H1 (cell line): ENCODE measurements at regions not wholly inside any gene's neighbourhood (a gene's known extent, or its start where the extent isn't known, plus 50 kb on each side); places are given as distances from the start of the nearest gene placed in this dataset.

Source experiments
- CTCF ChIA-PET: fragments of 300-600 bp; sonication (Branson Sonifier 250); formaldehyde crosslinking; loops from one replicate; lab custom pipeline; 2021; ENCODE audit not compliant: partially characterized antibody; lab: Charles Lee
- POLR2A ChIA-PET: fragments of 300-600 bp; sonication (Branson Sonifier 250); formaldehyde crosslinking; loops from one replicate; lab custom pipeline; 2021; ENCODE audit warnings: inconsistent platforms; ENCODE audit not compliant: partially characterized antibody; lab: Charles Lee
- DNase-seq, 2 experiments: peaks; one replicate each; pipeline versions ENCODE4 v3.0.0 to v3.0.0-alpha.2; 2010 to 2022; ENCODE audit warnings: low spot score in 2 of 2, low read depth in 1 of 2, mixed read lengths in 1 of 2
- FAIRE-seq: peaks from 2 replicates; lab custom pipeline; 2011; peaks lifted over from hg19 to GRCh38; lab: Jason Lieb, UNC
- H2AFZ ChIP-seq: 2 replicates; pipeline ENCODE4 v1.8.1; 2012; ENCODE audit warnings: low read length, inconsistent platforms
- H2AK5ac ChIP-seq: 2 replicates; pipeline ENCODE4 v1.6.1; 2013; ENCODE audit warnings: low read depth, low read length
- H2BK120ac ChIP-seq: replicated peaks from 2 replicates; pipeline ENCODE3; 2013; ENCODE audit warnings: low read depth, low read length, inconsistent platforms
- H2BK12ac ChIP-seq: 2 replicates; pipeline ENCODE4 v1.6.1; 2013; ENCODE audit warnings: low read depth, low read length
- H2BK15ac ChIP-seq: 2 replicates; pipeline ENCODE4 v1.6.1; 2013; ENCODE audit warnings: low read length
- H2BK20ac ChIP-seq: 2 replicates; pipeline ENCODE4 v1.6.1; 2013; ENCODE audit warnings: low read length
- H2BK5ac ChIP-seq: 2 replicates; pipeline ENCODE4 v1.6.1; 2013; ENCODE audit warnings: low read depth, low read length
- H3K14ac ChIP-seq: 2 replicates; pipeline ENCODE4 v1.6.1; 2013; ENCODE audit warnings: inconsistent platforms; ENCODE audit not compliant: insufficient read length
- H3K18ac ChIP-seq: 2 replicates; pipeline ENCODE4 v1.6.1; 2013; ENCODE audit warnings: low read length; ENCODE audit errors: extremely low read depth
- H3K23ac ChIP-seq: 2 replicates; pipeline ENCODE4 v1.6.1; 2013; ENCODE audit warnings: inconsistent platforms; ENCODE audit not compliant: insufficient read length
- H3K23me2 ChIP-seq: 2 replicates; pipeline ENCODE4 v1.6.1; 2013; ENCODE audit warnings: low read depth, low read length
- H3K27ac ChIP-seq: 2 replicates; pipeline ENCODE4 v1.6.1; 2011; ENCODE audit warnings: low read depth, low read length, inconsistent platforms
- H3K27me3 ChIP-seq, 4 experiments: replicated peaks in 1 of 4; 1 replicate in 1 of 4; 2 replicates in 3 of 4; pipeline versions ENCODE4 v1.6.1 to v1.8.1; 2011 to 2013; ENCODE audit warnings: low read length in 3 of 4, mild to moderate bottlenecking in 3 of 4, inconsistent platforms in 2 of 4, mixed read lengths in 2 of 4, moderate library complexity in 1 of 4; ENCODE audit not compliant: control insufficient read depth in 3 of 4, insufficient read depth in 3 of 4; ENCODE audit errors: extremely low read depth in 1 of 4
- H3K36me3 ChIP-seq, 4 experiments: 2 replicates each; pipeline versions ENCODE4 v1.6.1 to v1.8.1; 2011 to 2013; ENCODE audit warnings: mild to moderate bottlenecking in 4 of 4, low read length in 3 of 4, moderate library complexity in 2 of 4, control low read depth in 1 of 4, inconsistent platforms in 1 of 4; ENCODE audit not compliant: insufficient read depth in 4 of 4, control insufficient read depth in 2 of 4
- H3K4ac ChIP-seq: replicated peaks from 2 replicates; pipeline ENCODE3; 2013; ENCODE audit warnings: low read length, low read depth, mixed read lengths, inconsistent platforms; ENCODE audit not compliant: insufficient read length
- H3K4me1 ChIP-seq, 4 experiments: replicated peaks in 1 of 4; 1 replicate in 1 of 4; 2 replicates in 3 of 4; pipeline versions ENCODE4 v1.6.1 to v1.8.1; 2011 to 2013; ENCODE audit warnings: low read length in 3 of 4, inconsistent platforms in 2 of 4, mixed read lengths in 1 of 4; ENCODE audit not compliant: insufficient read depth in 4 of 4, control insufficient read depth in 3 of 4
- H3K4me2 ChIP-seq, 2 experiments: 2 replicates each; pipeline versions ENCODE4 v1.6.1 to v1.8.1; 2011 to 2013; ENCODE audit warnings: low read depth in 2 of 2, low read length in 2 of 2, control low read depth in 1 of 2, inconsistent platforms in 1 of 2, mild to moderate bottlenecking in 1 of 2; ENCODE audit not compliant: insufficient read depth in 1 of 2
- H3K4me3 ChIP-seq, 4 experiments: fragments of 200-600, 300-600 bp in 1 of 4; sonication (generic), shearing (Covaris generic), sonication (Bioruptor Twin) in 1 of 4; 2 replicates each; pipeline versions ENCODE4 v1.5.1 to v1.8.1; 2011 to 2016; ENCODE audit warnings: low read length in 4 of 4, low read depth in 3 of 4, control low read depth in 2 of 4, inconsistent platforms in 2 of 4, mild to moderate bottlenecking in 2 of 4, mixed read lengths in 1 of 4, moderate library complexity in 1 of 4; ENCODE audit not compliant: insufficient read depth in 2 of 4; ENCODE audit errors: extremely low read depth in 1 of 4
- H3K56ac ChIP-seq: replicated peaks from 2 replicates; pipeline ENCODE3; 2013; ENCODE audit warnings: low read depth, mild to moderate bottlenecking, mixed read lengths, low read length, inconsistent platforms; ENCODE audit not compliant: insufficient read length
- H3K79me1 ChIP-seq: 2 replicates; pipeline ENCODE4 v1.6.1; 2013; ENCODE audit warnings: low read depth, low read length, control low read depth
- H3K79me2 ChIP-seq, 2 experiments: 2 replicates each; pipeline versions ENCODE4 v1.6.1 to v1.8.1; 2012 to 2013; ENCODE audit warnings: low read length in 2 of 2, mild to moderate bottlenecking in 2 of 2, inconsistent platforms in 1 of 2; ENCODE audit not compliant: insufficient read depth in 2 of 2, control insufficient read depth in 1 of 2
- H3K9ac ChIP-seq, 4 experiments: replicated peaks in 1 of 4; 1 replicate in 1 of 4; 2 replicates in 3 of 4; pipeline versions ENCODE4 v1.6.1 to v1.8.1; 2011 to 2013; ENCODE audit warnings: low read depth in 3 of 4, low read length in 3 of 4, control low read depth in 2 of 4, mild to moderate bottlenecking in 2 of 4, moderate library complexity in 2 of 4, inconsistent platforms in 1 of 4; ENCODE audit errors: extremely low read depth in 1 of 4
- H3K9me3 ChIP-seq, 2 experiments: 2 replicates each; pipeline versions ENCODE4 v1.6.1 to v1.8.1; 2012 to 2013; ENCODE audit warnings: mild to moderate bottlenecking in 2 of 2, moderate library complexity in 2 of 2, control low read depth in 1 of 2, inconsistent platforms in 1 of 2, low read depth in 1 of 2, low read length in 1 of 2, mixed read lengths in 1 of 2; ENCODE audit not compliant: insufficient read depth in 2 of 2
- H4K20me1 ChIP-seq, 2 experiments: replicated peaks in 1 of 2; 2 replicates each; pipeline versions ENCODE3 to v1.8.1; 2011 to 2013; ENCODE audit warnings: inconsistent platforms in 2 of 2, low read length in 2 of 2, mild to moderate bottlenecking in 1 of 2; ENCODE audit not compliant: insufficient read depth in 2 of 2, control insufficient read depth in 1 of 2
- H4K5ac ChIP-seq: 2 replicates; pipeline ENCODE4 v1.6.1; 2013; ENCODE audit warnings: low read length, low read depth, mixed read lengths, inconsistent platforms; ENCODE audit not compliant: insufficient read length
- H4K8ac ChIP-seq: 2 replicates; pipeline ENCODE4 v1.8.0; 2013; ENCODE audit warnings: mild to moderate bottlenecking, moderate library complexity, low read length, inconsistent platforms; ENCODE audit not compliant: insufficient read depth; ENCODE audit errors: extremely low read depth
- H4K91ac ChIP-seq: replicated peaks from 2 replicates; pipeline ENCODE3; 2013; ENCODE audit warnings: low read length, mixed read lengths, inconsistent platforms; ENCODE audit not compliant: insufficient read length
- ASH2L ChIP-seq: fragments of 200-600, 300-600 bp; sonication (generic); IDR thresholded peaks from one replicate; pipeline ENCODE4 v1.7.1; 2017; ENCODE audit warnings: low read length
- CBX5 ChIP-seq: fragments of 300-800, 300-1000 bp; sonication (generic); IDR thresholded peaks from 2 replicates; pipeline ENCODE4 v1.7.1; 2016; ENCODE audit warnings: antibody characterized with exemption, low read length, low read depth
- CEBPB ChIP-seq: IDR thresholded peaks from 2 replicates; pipeline ENCODE4 v1.6.1; 2012; ENCODE audit warnings: low read depth, low read length
- CREB1 ChIP-seq: IDR thresholded peaks from 2 replicates; pipeline ENCODE4 v1.6.1; 2012; ENCODE audit warnings: inconsistent platforms
- E2F6 ChIP-seq: IDR thresholded peaks from 2 replicates; pipeline ENCODE4 v1.6.1; 2012; ENCODE audit warnings: inconsistent platforms
- GTF2F1 ChIP-seq: IDR thresholded peaks from 2 replicates; pipeline ENCODE4 v1.6.1; 2012; ENCODE audit warnings: low read depth, low read length, improper control_type of control experiment, borderline replicate concordance
- HDAC2 ChIP-seq, 2 experiments: fragments of 300-600 bp in 1 of 2; sonication (generic) in 1 of 2; IDR thresholded peaks; 2 replicates each; pipeline ENCODE4 v1.6.1; 2011 to 2012; ENCODE audit warnings: low read depth in 2 of 2, low read length in 2 of 2, mild to moderate bottlenecking in 2 of 2, moderate library complexity in 2 of 2, borderline replicate concordance in 1 of 2, inconsistent platforms in 1 of 2
- JUN ChIP-seq: IDR thresholded peaks from 2 replicates; pipeline ENCODE4 v1.6.1; 2011; ENCODE audit warnings: low read depth, mild to moderate bottlenecking, improper control_type of control experiment, low read length
- POLR2AphosphoS5 ChIP-seq: IDR thresholded peaks from 2 replicates; pipeline ENCODE4 v1.6.1; 2011; ENCODE audit warnings: low read depth, low read length
- RNF2 ChIP-seq: fragments of 200-900, 300-1000 bp; sonication (generic); IDR thresholded peaks from 2 replicates; pipeline ENCODE4 v1.7.1; 2016; ENCODE audit warnings: borderline replicate concordance, low read depth, mild to moderate bottlenecking, antibody characterized with exemption, low read length; ENCODE audit not compliant: poor library complexity, severe bottlenecking; ENCODE audit errors: missing control alignments
- SP1 ChIP-seq: IDR thresholded peaks from 2 replicates; pipeline ENCODE4 v1.6.1; 2011; ENCODE audit warnings: low read depth, low read length
- TAF1 ChIP-seq: IDR thresholded peaks from 2 replicates; pipeline ENCODE4 v1.6.1; 2011; ENCODE audit warnings: mild to moderate bottlenecking, low read depth, low read length
- USF2 ChIP-seq: IDR thresholded peaks from 2 replicates; pipeline ENCODE4 v1.6.1; 2011; ENCODE audit warnings: low read length, improper control_type of control experiment
- YY1 ChIP-seq: IDR thresholded peaks from 2 replicates; pipeline ENCODE4 v1.6.1; 2011; ENCODE audit warnings: low read depth, mild to moderate bottlenecking, low read length
- WGBS, 2 experiments: shearing (Covaris generic) in 1 of 2; methylation state at CpG; one replicate each; pipeline versions ENCODE4 v1.1.6 to v1.1.7; 2013 to 2015; ENCODE audit warnings: low lambda C conversion rate in 2 of 2, mixed read lengths in 2 of 2, inconsistent platforms in 1 of 2, low coverage in 1 of 2, missing lambda C conversion rate in 1 of 2; ENCODE audit not compliant: insufficient replicate concordance in 2 of 2, insufficient coverage in 1 of 2, insufficient read length in 1 of 2; ENCODE audit errors: extremely low coverage in 1 of 2, missing lambda C conversion rate in 1 of 2; 5-methylcytosine and 5-hydroxymethylcytosine counted together

- no peak overlapping the region for H4K5ac ChIP-seq
- H2BK12ac ChIP-seq: no peak overlapping the region
- no peak overlapping the region for H3K4me3 ChIP-seq
- H3K79me1 ChIP-seq: no peaks in the 10 kb centered on the region
- H3K36me3 ChIP-seq: no peaks in the 10 kb centered on the region
- no peak overlapping the region for H4K8ac ChIP-seq
- no peak overlapping the region for H2BK120ac ChIP-seq
- H3K23ac ChIP-seq: no peak overlapping the region
- FAIRE-seq: no peak
- no peaks in the 10 kb centered on the region for H3K27me3 ChIP-seq
- H2AK5ac ChIP-seq: no peak overlapping the region
- no peak overlapping the region for H3K18ac ChIP-seq
- no peak overlapping the region for H4K91ac ChIP-seq
- no peak overlapping the region for H3K9ac ChIP-seq
- no peak overlapping the region for H3K4me2 ChIP-seq
- no peak for DNase-seq
- 78% methylated on average over 5 of the region's 5 CpGs; no CpG with 5 or more reads in 1 of the 2 experiments for WGBS, 2 experiments
- no peak overlapping the region for H2AFZ ChIP-seq
- H4K20me1 ChIP-seq: no peaks in the 10 kb centered on the region
- no peak overlapping the region for H3K14ac ChIP-seq
- no peaks in the 10 kb centered on the region for H3K9me3 ChIP-seq
- H3K79me2 ChIP-seq: no peaks in the 10 kb centered on the region
- no peak overlapping the region for H3K56ac ChIP-seq
- CTCF ChIA-PET: interaction anchor here (0.6 kb wide), 1 partner anchor 558 kb away, joined by 3 read pairs; no protein-coding TSS in a partner anchor
- H3K4me1 ChIP-seq: peaks cover 0 to 2% (median 0%) of the 10 kb centered on the region in 4 experiments; a peak in 1 of 7 replicates
- no peak overlapping the region for H3K4ac ChIP-seq
- POLR2A ChIA-PET: no interaction called here
- H3K27ac ChIP-seq: no peak overlapping the region
- H3K23me2 ChIP-seq: no peaks in the 10 kb centered on the region
- H2BK20ac ChIP-seq: no peak overlapping the region
- H2BK5ac ChIP-seq: no peak overlapping the region
- H2BK15ac ChIP-seq: no peak overlapping the region
- TF ChIP-seq GTF2F1: no peak
- no peak for TF ChIP-seq CBX5
- TF ChIP-seq HDAC2 (IDR thresholded peaks at IDR 0.05; ENCODE audit: borderline replicate concordance in 1 of 2, low read depth in 2 of 2, low read length in 2 of 2): no peak
- TF ChIP-seq E2F6: no peak
- no peak for TF ChIP-seq TAF1
- no peak for TF ChIP-seq SP1
- no peak for TF ChIP-seq YY1
- TF ChIP-seq CEBPB: no peak
- no peak for TF ChIP-seq USF2
- TF ChIP-seq ASH2L: no peak
- no peak for TF ChIP-seq RNF2
- no peak for TF ChIP-seq POLR2AphosphoS5
- no peak for TF ChIP-seq JUN
- no peak for TF ChIP-seq CREB1
Observed at GRCh38 chr15:96598514-96598913, 268.0 kb downstream of the NR2F2 start.
